Astrocyte (in vitro differentiated cells and primary cell): ENCODE measurements at regions not wholly inside any gene's neighbourhood (a gene's known extent, or its start where the extent isn't known, plus 50 kb on each side); places are given as distances from the start of the nearest gene placed in this dataset.

Experiments used
- EZH2 ChIP-seq: IDR thresholded peaks from 2 replicates; pipeline ENCODE4 v1.6.1; 2012; ENCODE audit warnings: mild to moderate bottlenecking, low read length, inconsistent platforms; ENCODE audit not compliant: insufficient read depth
- TF ChIP-seq, protein P1 (sequence below): IDR thresholded peaks from 2 replicates; pipeline ENCODE4 v1.5.1; 2011; ENCODE audit warnings: low read depth, mild to moderate bottlenecking, inconsistent platforms, low read length, moderate library complexity; ENCODE audit not compliant: insufficient read depth

DNA sequence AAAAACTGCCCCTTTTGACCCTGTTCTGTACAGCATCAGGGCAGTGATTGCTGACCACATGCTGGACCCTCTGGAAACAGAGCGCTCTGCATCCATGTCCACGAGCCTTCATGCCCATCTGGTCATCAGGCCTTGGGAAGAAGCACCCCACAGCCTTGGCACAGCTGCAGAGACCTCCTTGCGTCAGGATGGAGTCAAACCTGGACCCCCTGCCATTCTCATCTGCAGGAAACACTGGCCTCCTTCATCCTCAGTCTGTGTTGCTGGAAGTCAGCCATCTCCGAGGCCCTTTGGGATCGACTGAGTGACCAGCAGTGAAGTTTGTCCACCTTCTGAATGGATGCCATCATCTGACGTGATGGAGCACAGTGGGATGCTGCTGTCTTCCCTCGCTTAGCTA, 2138.3 kb upstream of the DEFB115 start:
- TF ChIP-seq, protein P1, sequence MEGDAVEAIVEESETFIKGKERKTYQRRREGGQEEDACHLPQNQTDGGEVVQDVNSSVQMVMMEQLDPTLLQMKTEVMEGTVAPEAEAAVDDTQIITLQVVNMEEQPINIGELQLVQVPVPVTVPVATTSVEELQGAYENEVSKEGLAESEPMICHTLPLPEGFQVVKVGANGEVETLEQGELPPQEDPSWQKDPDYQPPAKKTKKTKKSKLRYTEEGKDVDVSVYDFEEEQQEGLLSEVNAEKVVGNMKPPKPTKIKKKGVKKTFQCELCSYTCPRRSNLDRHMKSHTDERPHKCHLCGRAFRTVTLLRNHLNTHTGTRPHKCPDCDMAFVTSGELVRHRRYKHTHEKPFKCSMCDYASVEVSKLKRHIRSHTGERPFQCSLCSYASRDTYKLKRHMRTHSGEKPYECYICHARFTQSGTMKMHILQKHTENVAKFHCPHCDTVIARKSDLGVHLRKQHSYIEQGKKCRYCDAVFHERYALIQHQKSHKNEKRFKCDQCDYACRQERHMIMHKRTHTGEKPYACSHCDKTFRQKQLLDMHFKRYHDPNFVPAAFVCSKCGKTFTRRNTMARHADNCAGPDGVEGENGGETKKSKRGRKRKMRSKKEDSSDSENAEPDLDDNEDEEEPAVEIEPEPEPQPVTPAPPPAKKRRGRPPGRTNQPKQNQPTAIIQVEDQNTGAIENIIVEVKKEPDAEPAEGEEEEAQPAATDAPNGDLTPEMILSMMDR: no peak
- TF ChIP-seq EZH2: no peak
